ENCODE measurements at regions not wholly inside any gene's neighbourhood (a gene's known extent, or its start where the extent isn't known, plus 50 kb on each side); places are given as distances from the start of the nearest gene placed in this dataset.

DNA sequence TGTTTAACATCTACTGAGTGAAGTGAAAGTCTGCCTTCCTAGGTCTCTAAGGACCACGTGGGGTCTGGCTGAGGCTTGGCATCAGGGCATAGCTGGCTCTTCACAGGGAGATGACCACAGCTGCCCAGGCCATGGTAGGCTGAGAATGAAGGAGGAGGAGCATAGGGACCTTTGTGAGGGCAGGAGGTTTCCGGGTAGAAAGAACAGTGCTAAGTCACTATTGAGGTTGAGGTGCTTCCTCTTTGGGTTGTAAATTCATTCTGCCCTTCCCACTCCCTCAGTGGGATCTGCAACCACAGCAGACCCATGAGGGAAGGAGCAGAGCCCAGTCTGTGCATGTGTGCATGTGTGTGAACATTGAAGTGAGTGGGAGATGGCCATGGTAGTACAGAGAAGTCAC lies 909.6 kb downstream of the VRK1 start:
- H3K9me3 ChIP-seq (ENCODE audit: control insufficient read depth, insufficient read depth, low read length): peaks cover 3% of the 10 kb centered on the region
- Mint-ChIP-seq H3K27me3 (ENCODE audit: low read depth in 2 of 2) (no peaks in the 10 kb centered on the region), H3K9me3 (peaks cover 0 to 2% of the 10 kb centered on the region in 2 donors), H3K36me3 (no peaks in the 10 kb centered on the region), H3K27ac (peak overlapping the region; percentile 87 to 88), H3K4me3 (peak overlapping the region; percentile 92), H3K4me1 (peaks cover 88 to 94% of the 10 kb centered on the region in 2 donors)
- H3K4me1 ChIP-seq (ENCODE audit: control insufficient read depth, insufficient read depth, low read length): peaks cover 69% of the 10 kb centered on the region
- WGBS (ENCODE audit: insufficient coverage): 4% methylated on average over 2 of the region's 2 CpGs
- H3K36me3 ChIP-seq (ENCODE audit: control insufficient read depth, insufficient read depth, low read length): no peaks in the 10 kb centered on the region
- intact Hi-C loops (cut with micrococcal nuclease): loop anchor here (1.0 to 10.0 kb wide), 8 partner anchors 10 to 1565 kb away; partner anchors contain the start of gene BCL11B
- no peaks in the 10 kb centered on the region for H3K27me3 ChIP-seq (ENCODE audit: control insufficient read depth, insufficient read depth, low read length)
- H3K27ac ChIP-seq (ENCODE audit: low read length): peak overlapping the region; percentile 79
- H3K4me3 ChIP-seq (ENCODE audit: low read length): no peak overlapping the region
- TF ChIP-seq CTCF (IDR thresholded peaks at IDR 0.05): no peak
- peak in 2 of 3 donors; percentile 15 to 60 for ATAC-seq
- peak in 1 of 2 donors; percentile 36 for DNase-seq

- Histone ChIP-seq H3K4me1 (ENCODE audit: control insufficient read depth, insufficient read depth, low read length) (peaks cover 62% of the 10 kb centered on the region), H3K36me3 (ENCODE audit: control insufficient read depth, insufficient read depth, low read length) (no peaks in the 10 kb centered on the region), H3K9me3 (ENCODE audit: control insufficient read depth, insufficient read depth, low read length) (peaks cover 3% of the 10 kb centered on the region), H3K27ac (ENCODE audit: low read length) (peak overlapping the region; percentile 79), H3K4me3 (ENCODE audit: low read length) (no peak overlapping the region), H3K27me3 (ENCODE audit: control insufficient read depth, insufficient read depth, low read length) (no peaks in the 10 kb centered on the region)
- Mint-ChIP-seq H3K27ac (peak overlapping the region; percentile 87 to 88), H3K9me3 (peaks cover 0 to 2% of the 10 kb centered on the region in 2 donors), H3K36me3 (no peaks in the 10 kb centered on the region), H3K4me3 (peak overlapping the region; percentile 92), H3K27me3 (ENCODE audit: low read depth in 2 of 2) (no peaks in the 10 kb centered on the region), H3K4me1 (peaks cover 89 to 98% of the 10 kb centered on the region in 2 donors)
- WGBS (ENCODE audit: insufficient coverage): 2% methylated on average over 6 of the region's 6 CpGs
- intact Hi-C loops (cut with micrococcal nuclease): loop anchor here (2.0 to 10.0 kb wide), 7 partner anchors 70 to 1565 kb away; partner anchors contain the start of gene BCL11B
- DNase-seq (peak in 1 of 2 donors; percentile 59), ATAC-seq (peak; percentile 6 to 21 (median 19))
- no peak for TF ChIP-seq CTCF (IDR thresholded peaks at IDR 0.05)
These were observed 910.4 kb downstream of the VRK1 start for GRCh38 chr14:97707603-97708002.

DNA sequence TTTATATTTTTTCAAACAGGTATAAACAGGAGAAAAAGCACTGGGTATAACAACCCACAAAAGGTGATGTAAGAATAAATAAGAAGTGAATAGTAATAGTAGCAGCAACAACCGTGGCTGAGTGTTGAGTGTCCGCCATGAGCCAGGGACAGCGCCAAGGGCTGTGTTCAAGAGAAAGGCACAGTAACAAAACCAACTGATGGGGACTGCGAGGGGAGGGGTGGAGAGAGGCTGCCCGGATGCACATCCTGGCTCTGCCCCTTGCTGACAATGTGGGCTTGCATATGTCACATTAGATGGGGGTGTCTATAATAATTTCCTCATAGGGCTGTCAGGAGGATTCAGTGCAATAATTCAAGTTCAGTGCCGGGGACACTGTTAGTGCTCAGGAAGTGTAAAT lies 912.4 kb downstream of the VRK1 start:
- Histone ChIP-seq H3K4me1 (ENCODE audit: control insufficient read depth, insufficient read depth, low read length) (peaks cover 46% of the 10 kb centered on the region), H3K9me3 (ENCODE audit: control insufficient read depth, insufficient read depth, low read length) (no peaks in the 10 kb centered on the region), H3K4me3 (ENCODE audit: low read length) (no peak overlapping the region), H3K36me3 (ENCODE audit: control insufficient read depth, insufficient read depth, low read length) (no peaks in the 10 kb centered on the region), H3K27ac (ENCODE audit: low read length) (peak overlapping the region; percentile 57), H3K27me3 (ENCODE audit: control insufficient read depth, insufficient read depth, low read length) (no peaks in the 10 kb centered on the region)
- DNase-seq (peak; percentile 48 to 75), ATAC-seq (peak; percentile 63 to 73 (median 70))
- WGBS (ENCODE audit: insufficient coverage): 49% methylated on average over 6 of the region's 6 CpGs
- Mint-ChIP-seq H3K9me3 (no peaks in the 10 kb centered on the region), H3K27ac (peak overlapping the region; percentile 87 to 88), H3K4me1 (peaks cover 69 to 80% of the 10 kb centered on the region in 2 donors), H3K36me3 (no peaks in the 10 kb centered on the region), H3K27me3 (ENCODE audit: low read depth in 2 of 2) (no peaks in the 10 kb centered on the region), H3K4me3 (peak overlapping the region; percentile 92)
- no peak for TF ChIP-seq CTCF (IDR thresholded peaks at IDR 0.05)
- intact Hi-C loops (cut with micrococcal nuclease): loop anchor here (5.0 to 10.0 kb wide), 5 partner anchors 72 to 1563 kb away; partner anchors contain the start of gene BCL11B

GRCh38 chr14:97710726-97711125 lies 913.5 kb downstream of the VRK1 start:
- WGBS (ENCODE audit: insufficient coverage): 90% methylated on average over 2 of the region's 2 CpGs
- Histone ChIP-seq H3K4me3 (ENCODE audit: low read length) (no peak overlapping the region), H3K36me3 (ENCODE audit: control insufficient read depth, insufficient read depth, low read length) (no peaks in the 10 kb centered on the region), H3K9me3 (ENCODE audit: control insufficient read depth, insufficient read depth, low read length) (no peaks in the 10 kb centered on the region), H3K27ac (ENCODE audit: low read length) (no peak overlapping the region), H3K27me3 (ENCODE audit: control insufficient read depth, insufficient read depth, low read length) (no peaks in the 10 kb centered on the region), H3K4me1 (ENCODE audit: control insufficient read depth, insufficient read depth, low read length) (peaks cover 39% of the 10 kb centered on the region)
- Mint-ChIP-seq H3K27me3 (ENCODE audit: low read depth in 2 of 2) (no peaks in the 10 kb centered on the region), H3K27ac (peak overlapping the region; percentile 27 to 88), H3K4me1 (peaks cover 57 to 69% of the 10 kb centered on the region in 2 donors), H3K36me3 (no peaks in the 10 kb centered on the region), H3K9me3 (no peaks in the 10 kb centered on the region), H3K4me3 (peak overlapping the region; percentile 55)
- ATAC-seq (no peak), DNase-seq (no peak)
- intact Hi-C loops (cut with micrococcal nuclease): no loop called here
- no peak for TF ChIP-seq CTCF (IDR thresholded peaks at IDR 0.05)
